HG03432 (cell line): ENCODE measurements at regions not wholly inside any gene's neighbourhood (a gene's known extent, or its start where the extent isn't known, plus 50 kb on each side); places are given as distances from the start of the nearest gene placed in this dataset.

Experiments
- ATAC-seq: cut with Tn5 transposase; IDR thresholded peaks from one replicate; pipeline ENCODE4 v1.9.1; 2021; ENCODE audit warnings: mild to moderate bottlenecking, moderate library complexity; ENCODE audit not compliant: unreplicated experiment

DNA sequence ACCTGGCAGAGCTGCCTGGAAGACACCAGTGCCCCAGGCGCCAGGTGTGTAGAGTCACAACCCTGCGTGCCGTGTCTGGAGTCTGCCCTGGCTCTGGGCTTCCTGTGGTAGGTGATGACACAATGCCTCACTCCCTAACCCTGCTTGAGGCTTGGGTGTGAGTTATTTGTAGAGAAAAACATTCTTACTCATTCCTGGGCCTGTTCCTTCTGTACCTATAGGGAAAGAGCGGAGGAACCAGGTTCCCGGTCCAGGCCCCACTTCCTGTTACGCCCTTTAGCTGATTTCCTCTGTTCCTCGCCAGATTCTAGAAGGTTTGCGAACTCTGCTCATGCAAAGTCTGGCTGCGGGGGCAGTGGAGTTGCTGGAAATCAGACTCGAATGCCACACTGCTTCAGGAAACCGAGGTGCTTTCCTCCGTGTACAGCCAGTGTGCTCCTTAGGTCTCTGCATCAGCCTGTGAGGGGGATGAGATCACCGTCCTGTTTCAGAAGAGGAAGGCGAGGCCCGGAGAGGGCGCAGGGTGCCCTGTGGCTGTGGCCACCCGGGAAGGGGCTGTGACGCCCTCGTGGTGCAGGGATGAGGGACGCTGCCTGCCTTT, 67.1 kb upstream of the DUSP22 start:
- no peak for ATAC-seq

DNA sequence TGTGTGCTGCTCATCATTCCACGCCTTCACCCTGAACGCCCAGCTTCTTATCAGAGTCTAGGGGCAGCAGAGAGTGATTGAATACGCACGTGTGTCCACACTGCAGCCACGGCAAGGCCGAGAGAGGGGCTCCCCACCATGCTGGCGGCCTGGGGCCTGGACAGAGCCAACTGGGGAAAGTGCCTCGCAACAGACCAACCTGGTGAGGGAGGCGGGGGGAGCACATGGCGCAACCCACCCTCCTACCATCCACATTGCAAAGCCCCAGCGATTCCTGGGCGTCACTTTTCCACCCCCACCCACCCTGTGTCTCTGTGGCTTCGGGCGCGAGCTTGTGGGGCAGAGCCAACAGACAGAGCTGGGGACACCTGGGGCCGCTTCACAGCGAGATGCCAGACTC, 66.4 kb upstream of the DUSP22 start:
- ATAC-seq, result no peak

- ATAC-seq, result peak; percentile 22
Measured at GRCh38 chr6:226516-227073, 65.7 kb upstream of the DUSP22 start.

GRCh38 chr6:227074-227782, 65.1 kb upstream of the DUSP22 start:
- ATAC-seq, result peak; percentile 27

DNA sequence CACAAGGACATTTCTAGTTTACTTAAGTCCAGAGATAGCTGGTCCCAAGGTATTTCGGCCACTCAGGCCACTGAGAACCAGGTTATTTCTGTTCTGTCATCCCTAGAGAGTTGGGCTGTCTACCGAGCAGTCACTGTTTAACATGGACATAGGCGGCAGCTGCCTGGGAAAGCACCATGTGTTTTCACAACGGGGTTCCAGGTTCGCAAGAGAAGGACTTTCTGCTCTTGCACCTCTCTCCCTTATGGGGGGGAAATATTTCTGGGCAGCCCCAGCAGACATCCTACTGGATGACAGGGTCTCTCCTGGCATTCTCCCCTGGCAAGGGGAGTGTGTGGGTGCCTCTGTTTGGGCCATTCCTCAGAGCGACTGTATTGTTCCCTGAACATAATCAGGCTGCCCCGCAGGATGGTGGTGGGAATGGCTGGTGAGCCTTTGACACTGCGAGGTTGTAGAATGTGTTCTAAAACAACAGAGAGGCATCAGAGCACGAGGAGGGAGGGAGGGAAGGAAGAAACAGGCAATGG, 64.4 kb upstream of the DUSP22 start:
- peak; percentile 14 for ATAC-seq

- ATAC-seq, result peak; percentile 43
Measured at GRCh38 chr6:228881-229651, 63.2 kb upstream of the DUSP22 start.

- no peak for ATAC-seq
Measured at GRCh38 chr6:231779-232178, 60.5 kb upstream of the DUSP22 start.

- no peak for ATAC-seq
Measured at GRCh38 chr6:232982-233640, 59.2 kb upstream of the DUSP22 start.

- no peak for ATAC-seq
Measured at GRCh38 chr6:234706-235372, 57.4 kb upstream of the DUSP22 start.

DNA sequence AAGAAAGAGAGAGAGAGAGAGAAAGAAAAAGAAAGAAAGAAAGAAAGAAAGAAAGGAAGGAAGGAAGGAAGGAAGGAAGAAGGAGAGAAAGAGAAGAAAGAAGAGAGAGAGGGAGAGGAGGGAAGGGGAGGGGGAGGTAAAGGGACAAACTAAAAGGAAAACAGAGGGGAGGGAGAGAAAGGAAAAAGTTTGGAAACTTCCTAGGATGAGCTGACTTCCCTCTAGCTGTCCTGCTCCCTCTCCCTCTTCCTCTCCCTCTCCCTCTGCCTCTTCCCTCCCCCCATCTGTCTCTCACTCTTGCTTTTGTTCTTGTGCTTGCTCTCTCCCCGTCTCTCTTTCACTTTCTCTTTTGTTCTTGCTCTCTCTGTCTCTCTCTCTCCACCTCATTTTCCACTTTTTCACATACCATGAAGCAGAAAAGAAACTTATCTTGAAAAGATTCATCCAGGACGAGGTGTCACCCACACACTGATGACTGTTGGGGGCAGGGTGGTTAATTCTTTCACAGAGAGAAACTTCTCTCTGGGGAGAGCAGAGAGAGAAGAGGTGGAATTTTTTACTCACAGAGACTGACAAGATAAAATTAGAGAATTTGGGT, 56.4 kb upstream of the DUSP22 start:
- peak; percentile 77 for ATAC-seq

GRCh38 chr6:236519-236918, 55.8 kb upstream of the DUSP22 start:
- ATAC-seq, result no peak

DNA sequence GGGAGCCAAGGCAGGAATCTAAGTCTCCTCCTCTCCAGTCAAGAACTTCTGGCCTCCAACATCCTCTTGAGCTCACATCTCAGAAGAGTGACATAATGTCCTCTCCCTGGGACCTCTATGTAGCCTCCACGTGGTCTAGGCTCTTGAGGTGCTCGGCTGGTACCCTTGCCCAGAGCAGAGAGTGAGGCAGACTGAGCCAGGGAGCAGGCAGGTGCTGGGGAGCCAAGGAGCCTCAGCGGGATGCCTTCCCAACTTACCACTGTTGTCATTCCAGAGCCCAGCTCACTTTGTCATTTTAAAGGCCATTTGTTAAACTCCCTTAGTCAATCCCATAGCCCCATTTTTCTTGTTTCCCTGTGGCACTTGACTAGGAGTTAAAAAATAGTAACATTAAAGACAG, 52.1 kb upstream of the DUSP22 start:
- no peak for ATAC-seq

- ATAC-seq, result no peak
Measured at GRCh38 chr6:241336-241865, 50.9 kb upstream of the DUSP22 start.
